Neural progenitor cell (in vitro differentiated cells): ENCODE measurements at regions not wholly inside any gene's neighbourhood (a gene's known extent, or its start where the extent isn't known, plus 50 kb on each side); places are given as distances from the start of the nearest gene placed in this dataset.
"Not testable (repeated sequence)": the region's sequence is repeated elsewhere in the genome, so short reads cannot be mapped to it uniquely, and the experiment has no call there.

Experiments used
- CTCF ChIP-seq: fragments of 200-600 bp; sonication (generic); IDR thresholded peaks from 2 replicates; pipeline ENCODE4 v1.5.1; 2017; ENCODE audit warnings: antibody characterized with exemption, mild to moderate bottlenecking
- EZH2 ChIP-seq: fragments of 200-600 bp; sonication (generic); IDR thresholded peaks from 2 replicates; pipeline ENCODE4 v1.6.1; 2017; ENCODE audit warnings: antibody characterized with exemption, mild to moderate bottlenecking, moderate library complexity
- EZH2phosphoT487 ChIP-seq: fragments of 200-600 bp; sonication (generic); IDR thresholded peaks from 2 replicates; pipeline ENCODE4 v1.6.1; 2017; ENCODE audit warnings: antibody characterized with exemption

DNA sequence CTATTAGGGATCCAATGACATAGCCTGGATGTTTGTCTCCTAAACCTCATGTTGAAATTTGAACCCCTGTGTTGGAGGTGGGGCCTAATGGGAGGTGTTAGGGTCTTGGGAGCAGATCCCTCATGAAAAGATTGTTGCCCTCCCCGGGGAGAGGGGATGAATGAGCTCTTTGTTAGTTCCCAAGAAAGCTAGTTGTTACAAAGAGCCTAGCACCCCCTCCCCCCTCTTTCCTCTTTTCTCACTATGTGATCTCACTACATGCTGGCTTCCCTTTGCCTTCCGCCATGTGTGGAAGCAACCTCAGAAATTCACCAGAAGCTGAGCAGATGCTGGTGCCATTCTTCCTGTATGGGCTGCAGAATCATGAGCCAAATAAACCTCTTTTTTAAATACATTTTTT lies 123.2 kb downstream of the SPATA31A6 start:
- TF ChIP-seq EZH2phosphoT487, CTCF, EZH2: not testable (repeated sequence)
